HL-60 (cell line): ENCODE measurements at regions not wholly inside any gene's neighbourhood (a gene's known extent, or its start where the extent isn't known, plus 50 kb on each side); places are given as distances from the start of the nearest gene placed in this dataset.
"Not testable (repeated sequence)": the region's sequence is repeated elsewhere in the genome, so short reads cannot be mapped to it uniquely, and the experiment has no call there.

ENCODE experiments used
- CTCF ChIP-seq: IDR thresholded peaks from one replicate; pipeline ENCODE4 v1.5.1; 2011; ENCODE audit warnings: low read length, control low read depth, inconsistent platforms; ENCODE audit not compliant: insufficient read depth
- POLR2AphosphoS5 ChIP-seq: IDR thresholded peaks from 2 replicates; pipeline ENCODE4 v1.6.1; 2012; ENCODE audit warnings: low read depth
- SPI1 ChIP-seq: IDR thresholded peaks from 2 replicates; pipeline ENCODE4 v1.6.1; 2012; ENCODE audit warnings: low read depth, mild to moderate bottlenecking, borderline replicate concordance

- TF ChIP-seq CTCF, POLR2AphosphoS5, SPI1: not testable (repeated sequence)
Observed at GRCh38 chr4:167912535-167912934, 179.8 kb upstream of the ANXA10 start.
